ENCODE measurements at regions not wholly inside any gene's neighbourhood (a gene's known extent, or its start where the extent isn't known, plus 50 kb on each side); places are given as distances from the start of the nearest gene placed in this dataset.
"Not testable (repeated sequence)": the region's sequence is repeated elsewhere in the genome, so short reads cannot be mapped to it uniquely, and the experiment has no call there.

- Histone ChIP-seq H3K36me3 (replicated peaks) (no peaks in the 10 kb centered on the region), H3K27ac (no peak overlapping the region), H3K4me3 (ENCODE audit: low read depth, low read length) (no peak overlapping the region), H3K27me3 (replicated peaks) (no peaks in the 10 kb centered on the region)
- TF ChIP-seq CTCF (IDR thresholded peaks at IDR 0.05; ENCODE audit: low read depth, low read length, missing control alignments): no peak
- DNase-seq: no peak
- in situ Hi-C loops (cut with HindIII; ENCODE audit: low pct_ligation_motif_present, low sequenced_read_pairs): no loop called here
Measured at GRCh38 chr6:144683216-144684070, 398.3 kb downstream of the UTRN start.

- Histone ChIP-seq H3K36me3 (replicated peaks) (no peaks in the 10 kb centered on the region), H3K27me3 (replicated peaks) (no peaks in the 10 kb centered on the region), H3K4me3 (ENCODE audit: low read depth, low read length) (no peak overlapping the region), H3K27ac (no peak overlapping the region)
- in situ Hi-C loops (cut with HindIII; ENCODE audit: low pct_ligation_motif_present, low sequenced_read_pairs): no loop called here
- DNase-seq: no peak
- TF ChIP-seq CTCF (IDR thresholded peaks at IDR 0.05; ENCODE audit: low read depth, low read length, missing control alignments): no peak
Measured at GRCh38 chr6:144688713-144689112, 403.6 kb downstream of the UTRN start.

- no peaks in the 10 kb centered on the region for H3K27me3 ChIP-seq (replicated peaks)
- TF ChIP-seq CTCF (IDR thresholded peaks at IDR 0.05; ENCODE audit: low read depth, low read length, missing control alignments): no peak
- no peak overlapping the region for H3K27ac ChIP-seq
- H3K4me3 ChIP-seq (ENCODE audit: low read depth, low read length): no peak overlapping the region
- no peak for DNase-seq
- H3K36me3 ChIP-seq (replicated peaks): no peaks in the 10 kb centered on the region
- in situ Hi-C loops (cut with HindIII; ENCODE audit: low pct_ligation_motif_present, low sequenced_read_pairs): no loop called here
Measured at GRCh38 chr6:144689503-144690040, 404.4 kb downstream of the UTRN start.

GRCh38 chr6:144690133-144690532, 405.0 kb downstream of the UTRN start:
- DNase-seq: no peak
- no peak overlapping the region for H3K4me3 ChIP-seq (ENCODE audit: low read depth, low read length)
- H3K36me3 ChIP-seq (replicated peaks): no peaks in the 10 kb centered on the region
- no peak overlapping the region for H3K27ac ChIP-seq
- TF ChIP-seq CTCF (IDR thresholded peaks at IDR 0.05; ENCODE audit: low read depth, low read length, missing control alignments): no peak
- in situ Hi-C loops (cut with HindIII; ENCODE audit: low pct_ligation_motif_present, low sequenced_read_pairs): no loop called here
- no peaks in the 10 kb centered on the region for H3K27me3 ChIP-seq (replicated peaks)

GRCh38 chr6:144690666-144691065, 405.5 kb downstream of the UTRN start:
- DNase-seq: no peak
- TF ChIP-seq CTCF (IDR thresholded peaks at IDR 0.05; ENCODE audit: low read depth, low read length, missing control alignments): no peak
- H3K27ac ChIP-seq: no peak overlapping the region
- H3K4me3 ChIP-seq (ENCODE audit: low read depth, low read length): no peak overlapping the region
- in situ Hi-C loops (cut with HindIII; ENCODE audit: low pct_ligation_motif_present, low sequenced_read_pairs): no loop called here
- no peaks in the 10 kb centered on the region for H3K27me3 ChIP-seq (replicated peaks)
- no peaks in the 10 kb centered on the region for H3K36me3 ChIP-seq (replicated peaks)

- H3K4me3 ChIP-seq (ENCODE audit: low read depth, low read length); H3K27me3 ChIP-seq (replicated peaks); H3K27ac ChIP-seq; DNase-seq; H3K36me3 ChIP-seq (replicated peaks); in situ Hi-C loops (cut with HindIII; ENCODE audit: low pct_ligation_motif_present, low sequenced_read_pairs): not testable (repeated sequence)
Measured at GRCh38 chr6:144692050-144692449, 406.9 kb downstream of the UTRN start.

All from brain microvascular endothelial cell (primary cell).